K562 (cell line): ENCODE measurements at regions not wholly inside any gene's neighbourhood (a gene's known extent, or its start where the extent isn't known, plus 50 kb on each side); places are given as distances from the start of the nearest gene placed in this dataset.

Experiments used
- ATAC-seq: fragments of 200-7000 bp; cut with Tn5 transposase; 3 replicates; pipeline ENCODE4 v1.9.1; 2020; ENCODE audit warnings: moderate library complexity
- BruUV-seq: library from RNA; stranded (reverse); fragments of 400-500 nt; replicated peaks from 2 replicates; lab custom pipeline; 2021; lab: Mats Ljungman, UMichigan
- CTCF ChIA-PET: fragments of 300-600 bp; formaldehyde crosslinking; extraction: SDS; loops from one replicate; lab custom pipeline; 2021; ENCODE audit warnings: low intra/inter-chr PET ratio; lab: Yijun Ruan, JAX
- POLR2A ChIA-PET: fragments of 300-600, 350-650 bp; sonication (Branson Sonifier 250); formaldehyde crosslinking; extraction: SDS; loops from one replicate; lab custom pipeline; 2021; ENCODE audit warnings: antibody characterized with exemption, inconsistent platforms; lab: Yijun Ruan, JAX
- DNase-seq, 4 experiments: peaks; one replicate each; pipeline versions ENCODE4 v3.0.0 to v3.0.0-alpha.2; 2011 to 2018; ENCODE audit warnings: low spot score in 3 of 4, mixed read lengths in 3 of 4; ENCODE audit errors: extremely low read depth in 1 of 4
- FAIRE-seq: peaks from 2 replicates; lab custom pipeline; 2011; peaks lifted over from hg19 to GRCh38; lab: Jason Lieb, UNC
- H2AFZ ChIP-seq: 2 replicates; pipeline ENCODE4 v1.6.0; 2011; ENCODE audit warnings: low read depth, low read length, control low read depth, inconsistent platforms
- H3K27ac ChIP-seq: fragments of 200-600 bp; 3 replicates; pipeline ENCODE4 v1.8.0; 2011; ENCODE audit warnings: low read depth, mild to moderate bottlenecking, control low read depth, inconsistent platforms, low read length, moderate library complexity, mixed read lengths; ENCODE audit errors: extremely low read depth
- H3K27me3 ChIP-seq, 2 experiments: fragments of 300-600 bp in 1 of 2; 2 replicates in 1 of 2; 3 replicates in 1 of 2; pipeline versions ENCODE4 v1.6.0 to v1.8.0; 2011; ENCODE audit warnings: inconsistent platforms in 2 of 2, low read length in 2 of 2, mild to moderate bottlenecking in 1 of 2, mixed read lengths in 1 of 2, moderate library complexity in 1 of 2; ENCODE audit not compliant: control insufficient read depth in 2 of 2, insufficient read depth in 2 of 2
- H3K36me3 ChIP-seq: fragments of 300-600 bp; 3 replicates; pipeline ENCODE4 v1.8.0; 2011; ENCODE audit warnings: mild to moderate bottlenecking, low read length, inconsistent platforms; ENCODE audit not compliant: control insufficient read depth, insufficient read depth
- H3K4me1 ChIP-seq, 2 experiments: fragments of 200-600 bp in 1 of 2; replicated peaks in 1 of 2; 2 replicates in 1 of 2; 3 replicates in 1 of 2; pipeline versions ENCODE4 v1.5.1 to v1.8.0; 2011; ENCODE audit warnings: inconsistent platforms in 2 of 2, low read length in 2 of 2, mild to moderate bottlenecking in 1 of 2, mixed read lengths in 1 of 2, moderate library complexity in 1 of 2; ENCODE audit not compliant: control insufficient read depth in 2 of 2, insufficient read depth in 2 of 2
- H3K4me2 ChIP-seq: 2 replicates; pipeline ENCODE4 v1.6.1; 2011; ENCODE audit warnings: low read length, control low read depth, inconsistent platforms, mixed read lengths; ENCODE audit not compliant: insufficient read depth
- H3K4me3 ChIP-seq: fragments of 200-600 bp; sonication (generic), shearing (Covaris generic); 2 replicates; pipeline ENCODE4 v1.5.1; 2016; ENCODE audit warnings: control low read depth, inconsistent platforms
- H3K79me2 ChIP-seq: fragments of 200-600 bp; 3 replicates; pipeline ENCODE4 v1.8.0; 2011; ENCODE audit warnings: low read length, inconsistent platforms; ENCODE audit not compliant: control insufficient read depth, insufficient read depth
- H3K9ac ChIP-seq, 2 experiments: 2 replicates each; pipeline versions ENCODE4 v1.6.0 to v1.6.1; 2011; ENCODE audit warnings: low read depth in 2 of 2, low read length in 2 of 2, control low read depth in 1 of 2, inconsistent platforms in 1 of 2, mild to moderate bottlenecking in 1 of 2, mixed read lengths in 1 of 2; ENCODE audit not compliant: insufficient read depth in 1 of 2
- H3K9me1 ChIP-seq: one replicate; pipeline ENCODE4 v1.6.0; 2011; ENCODE audit warnings: inconsistent platforms, mild to moderate bottlenecking, low read length, moderate library complexity; ENCODE audit not compliant: control insufficient read depth, insufficient read depth
- H3K9me3 ChIP-seq: replicated peaks from 2 replicates; pipeline ENCODE4 v1.5.1; 2011; ENCODE audit warnings: low read depth, low read length, inconsistent platforms; ENCODE audit not compliant: control insufficient read depth, insufficient read depth
- H4K20me1 ChIP-seq: replicated peaks from 2 replicates; pipeline ENCODE4 v1.6.1; 2011; ENCODE audit warnings: low read length, inconsistent platforms, mixed read lengths; ENCODE audit not compliant: control insufficient read depth, insufficient read depth
- E2F3 ChIP-seq: fragments of 250-450 bp; sonication (Bioruptor Pico); IDR thresholded peaks from 2 replicates; pipeline ENCODE4 v1.4.0; 2020; ENCODE audit warnings: mild to moderate bottlenecking
- MCM3 ChIP-seq: fragments of 450-650 bp; IDR thresholded peaks from 2 replicates; pipeline ENCODE4 v1.6.1; 2016
- MECOM ChIP-seq: fragments of 250-450 bp; sonication (Bioruptor Pico); IDR thresholded peaks from 2 replicates; pipeline ENCODE4 v1.8.0; 2022; ENCODE audit warnings: inconsistent platforms
- PML ChIP-seq: IDR thresholded peaks from 2 replicates; pipeline ENCODE4 v1.6.1; 2012; ENCODE audit warnings: low read length, inconsistent platforms
- POLR2A ChIP-seq: fragments of 450-650 bp; conservative IDR thresholded peaks from 2 replicates; pipeline ENCODE4 v1.6.1; 2016
- PYGO2 ChIP-seq: fragments of 450-650 bp; IDR thresholded peaks from 2 replicates; pipeline ENCODE4 v1.6.1; 2016; ENCODE audit warnings: mild to moderate bottlenecking, missing genetic modification characterization, moderate library complexity, missing compliant biosample characterization
- SRSF7 ChIP-seq: fragments of 200-400 bp; formaldehyde crosslinking; optimal IDR thresholded peaks from 2 replicates; pipeline ENCODE3; 2017; ENCODE audit warnings: mild to moderate bottlenecking, low read depth, low read length
- WGBS: fragments of 100-300 bp; shearing (Covaris generic); methylation state at CpG from one replicate; pipeline ENCODE4 v1.1.6; 2016; ENCODE audit warnings: low coverage, mixed read lengths; ENCODE audit not compliant: insufficient coverage; ENCODE audit errors: missing lambda C conversion rate; 5-methylcytosine and 5-hydroxymethylcytosine counted together
- in situ Hi-C: fragments of 300-500 bp; cut with MboI; formaldehyde crosslinking; loops from 4 replicates; pipeline ENCODE4 v1.15.0; 2018; ENCODE audit warnings: inconsistent platforms, mixed read lengths
- intact Hi-C: fragments of 100-400 bp; cut with micrococcal nuclease; formaldehyde crosslinking; loops from 2 replicates; pipeline ENCODE4 v1.14.2; 2022
- TF ChIP-seq, protein P1 (sequence below): fragments of 450-650 bp; conservative IDR thresholded peaks from 2 replicates; pipeline ENCODE4 v1.6.1; 2016; ENCODE audit warnings: missing genetic modification characterization, low read depth, mild to moderate bottlenecking, missing compliant biosample characterization, moderate library complexity
- TF ChIP-seq, protein P2 (sequence below): fragments of 450-650 bp; formaldehyde crosslinking; IDR thresholded peaks from 2 replicates; pipeline ENCODE4 v1.4.0; 2020; ENCODE audit warnings: mild to moderate bottlenecking, moderate library complexity

DNA sequence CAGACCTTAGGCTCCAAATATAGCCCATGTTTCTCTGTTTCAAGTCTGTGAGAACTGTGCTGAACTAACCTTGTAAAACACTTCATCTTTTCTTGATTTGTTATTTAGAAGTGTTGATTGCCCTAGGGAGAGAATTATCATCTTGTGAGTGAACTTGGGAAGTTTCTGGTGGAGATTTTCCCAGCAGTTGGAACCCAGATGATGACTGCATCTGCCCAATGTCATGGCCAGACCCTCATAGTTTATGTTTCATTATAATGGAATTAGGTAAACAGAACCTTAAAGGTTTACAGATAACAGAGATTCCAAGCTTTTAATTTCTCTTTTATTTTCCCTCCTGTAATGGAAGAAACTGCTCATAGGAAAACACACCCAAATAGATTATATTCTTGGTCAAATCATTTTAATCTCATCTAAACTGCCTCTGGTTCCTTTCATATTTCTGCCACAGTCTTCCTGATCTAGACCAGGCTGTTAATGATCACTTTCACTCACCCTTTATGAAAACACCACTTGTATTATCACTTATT, 569.1 kb downstream of the KCTD12 start:
- TF ChIP-seq, protein P1, sequence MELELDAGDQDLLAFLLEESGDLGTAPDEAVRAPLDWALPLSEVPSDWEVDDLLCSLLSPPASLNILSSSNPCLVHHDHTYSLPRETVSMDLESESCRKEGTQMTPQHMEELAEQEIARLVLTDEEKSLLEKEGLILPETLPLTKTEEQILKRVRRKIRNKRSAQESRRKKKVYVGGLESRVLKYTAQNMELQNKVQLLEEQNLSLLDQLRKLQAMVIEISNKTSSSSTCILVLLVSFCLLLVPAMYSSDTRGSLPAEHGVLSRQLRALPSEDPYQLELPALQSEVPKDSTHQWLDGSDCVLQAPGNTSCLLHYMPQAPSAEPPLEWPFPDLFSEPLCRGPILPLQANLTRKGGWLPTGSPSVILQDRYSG (tag): no peak
- TF ChIP-seq MECOM (CRISPR knock-in tag) (no peak), PYGO2 (tag) (no peak), PML (no peak), MCM3 (no peak)
- no TSS peak for BruUV-seq
- in situ Hi-C loops: no loop called here

DNA sequence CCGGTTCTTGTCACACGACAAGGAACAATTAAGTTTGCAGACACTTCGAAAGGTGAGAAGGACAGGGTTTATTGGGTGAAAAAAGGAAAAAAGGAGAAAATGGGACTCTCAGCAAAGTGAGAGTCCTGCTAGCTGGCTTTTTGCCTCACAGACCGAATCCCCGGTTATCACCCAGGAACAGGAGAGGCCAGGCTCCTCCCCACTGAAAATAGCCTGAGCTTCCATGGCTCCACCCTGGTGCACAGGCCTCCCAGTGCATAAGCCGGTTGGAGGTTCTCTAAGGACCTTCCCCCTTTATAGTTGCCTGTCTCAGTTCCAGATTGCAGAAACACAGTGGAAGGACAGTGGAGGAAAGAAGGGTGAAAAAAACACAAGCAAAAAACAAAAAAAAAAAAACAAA, 571.7 kb downstream of the KCTD12 start:
- Histone ChIP-seq H3K4me3 (no peak overlapping the region), H2AFZ (no peak overlapping the region), H3K9me1 (no peaks in the 10 kb centered on the region), H4K20me1 (no peaks in the 10 kb centered on the region), H3K9ac (no peak overlapping the region), H3K4me1 (no peaks in the 10 kb centered on the region; a peak in 1 of 5 replicates), H3K36me3 (no peaks in the 10 kb centered on the region), H3K9me3 (no peaks in the 10 kb centered on the region), H3K27me3 (no peaks in the 10 kb centered on the region), H3K4me2 (no peak overlapping the region), H3K79me2 (no peaks in the 10 kb centered on the region), H3K27ac (no peak overlapping the region)
- ChIA-PET CTCF (no interaction called here), POLR2A (no interaction called here)
- WGBS: 2% methylated on average over 6 of the region's 6 CpGs
- BruUV-seq: no TSS peak
- DNase-seq (peak in 1 of 4 experiments; percentile 4), ATAC-seq (no peak), FAIRE-seq (no peak)
- TF ChIP-seq E2F3 (CRISPR knock-in tag): no peak
- no peak for TF ChIP-seq SRSF7
- no peak for TF ChIP-seq POLR2A
- TF ChIP-seq, protein P2, sequence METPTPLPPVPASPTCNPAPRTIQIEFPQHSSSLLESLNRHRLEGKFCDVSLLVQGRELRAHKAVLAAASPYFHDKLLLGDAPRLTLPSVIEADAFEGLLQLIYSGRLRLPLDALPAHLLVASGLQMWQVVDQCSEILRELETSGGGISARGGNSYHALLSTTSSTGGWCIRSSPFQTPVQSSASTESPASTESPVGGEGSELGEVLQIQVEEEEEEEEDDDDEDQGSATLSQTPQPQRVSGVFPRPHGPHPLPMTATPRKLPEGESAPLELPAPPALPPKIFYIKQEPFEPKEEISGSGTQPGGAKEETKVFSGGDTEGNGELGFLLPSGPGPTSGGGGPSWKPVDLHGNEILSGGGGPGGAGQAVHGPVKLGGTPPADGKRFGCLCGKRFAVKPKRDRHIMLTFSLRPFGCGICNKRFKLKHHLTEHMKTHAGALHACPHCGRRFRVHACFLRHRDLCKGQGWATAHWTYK (CRISPR knock-in tag): no peak
- intact Hi-C loops (no loop called here), in situ Hi-C loops (no loop called here)

More for the DNA sequence above, 569.1 kb downstream of the KCTD12 start:
- no peak overlapping the region for H3K4me2 ChIP-seq
- H3K27ac ChIP-seq: no peak overlapping the region
- ATAC-seq: no peak
- H3K9me3 ChIP-seq: no peaks in the 10 kb centered on the region
- H4K20me1 ChIP-seq: no peaks in the 10 kb centered on the region
- no peaks in the 10 kb centered on the region for H3K9me1 ChIP-seq
- no peaks in the 10 kb centered on the region for H3K79me2 ChIP-seq
- H3K4me1 ChIP-seq: no peaks in the 10 kb centered on the region; a peak in 1 of 5 replicates
- ChIA-PET CTCF (no interaction called here), POLR2A (no interaction called here)
- H3K9ac ChIP-seq: no peak overlapping the region
- no peak overlapping the region for H3K4me3 ChIP-seq
- no peak overlapping the region for H2AFZ ChIP-seq
- no peak for DNase-seq
- H3K27me3 ChIP-seq: no peaks in the 10 kb centered on the region
- FAIRE-seq: no peak
- no peaks in the 10 kb centered on the region for H3K36me3 ChIP-seq
- intact Hi-C loops: no loop called here
